Activated CD4-positive, alpha-beta T cell treated with anti-CD3 and anti-CD28 coated beads, Interleukin-2, Interleukin-6, amounts not matched to agents 100 ng/mL and 50 ng/mL, durations not matched to agents 16 hours and 8 hours (primary cell): ENCODE measurements at regions not wholly inside any gene's neighbourhood (a gene's known extent, or its start where the extent isn't known, plus 50 kb on each side); places are given as distances from the start of the nearest gene placed in this dataset.

Source experiments
- DNase-seq: peaks from one replicate; pipeline ENCODE4 v3.0.0-alpha.2; 2020

GRCh38 chr7:41334071-41334862, 368.6 kb downstream of the INHBA start:
- DNase-seq, result no peak

- no peak for DNase-seq
Measured at GRCh38 chr7:41333511-41333910, 369.4 kb downstream of the INHBA start.

GRCh38 chr7:41331194-41331593, 371.7 kb downstream of the INHBA start:
- no peak for DNase-seq

- DNase-seq, result no peak
Measured at GRCh38 chr7:41328544-41328943, 374.3 kb downstream of the INHBA start.

- DNase-seq, result no peak
Measured at GRCh38 chr7:41328131-41328530, 374.8 kb downstream of the INHBA start.

GRCh38 chr7:41326616-41327015, 376.3 kb downstream of the INHBA start:
- DNase-seq, result no peak

GRCh38 chr7:41323806-41324205, 379.1 kb downstream of the INHBA start:
- no peak for DNase-seq

- DNase-seq, result no peak
Measured at GRCh38 chr7:41319581-41319980, 383.3 kb downstream of the INHBA start.

- DNase-seq, result no peak
Measured at GRCh38 chr7:41316410-41316809, 386.5 kb downstream of the INHBA start.

GRCh38 chr7:41315764-41316163, 387.1 kb downstream of the INHBA start:
- no peak for DNase-seq

GRCh38 chr7:41313171-41313570, 389.7 kb downstream of the INHBA start:
- no peak for DNase-seq

- DNase-seq, result no peak
Measured at GRCh38 chr7:41312235-41312634, 390.7 kb downstream of the INHBA start.

- DNase-seq, result no peak
Measured at GRCh38 chr7:41311301-41311700, 391.6 kb downstream of the INHBA start.

GRCh38 chr7:41306486-41306885, 396.4 kb downstream of the INHBA start:
- DNase-seq, result no peak

- no peak for DNase-seq
Measured at GRCh38 chr7:41305001-41305400, 397.9 kb downstream of the INHBA start.

GRCh38 chr7:41303709-41304108, 399.2 kb downstream of the INHBA start:
- no peak for DNase-seq

GRCh38 chr7:41298409-41298808, 404.5 kb downstream of the INHBA start:
- DNase-seq, result no peak

- DNase-seq, result no peak
Measured at GRCh38 chr7:41297166-41297565, 405.7 kb downstream of the INHBA start.

GRCh38 chr7:41295455-41295815, 407.5 kb downstream of the INHBA start:
- no peak for DNase-seq

GRCh38 chr7:41294556-41295454, 408.1 kb downstream of the INHBA start:
- DNase-seq, result no peak

GRCh38 chr7:41292487-41292886, 410.4 kb downstream of the INHBA start:
- no peak for DNase-seq

- no peak for DNase-seq
Measured at GRCh38 chr7:41287559-41288335, 415.1 kb downstream of the INHBA start.

- DNase-seq, result no peak
Measured at GRCh38 chr7:41280491-41280890, 422.4 kb downstream of the INHBA start.
